ENCODE measurements at regions not wholly inside any gene's neighbourhood (a gene's known extent, or its start where the extent isn't known, plus 50 kb on each side); places are given as distances from the start of the nearest gene placed in this dataset.

- DNase-seq (ENCODE audit: low read depth in 4 of 4, low spot score in 2 of 4): no peak
Measured at GRCh38 chr6:92752114-92752513, 667.2 kb downstream of the EPHA7 start.

DNA sequence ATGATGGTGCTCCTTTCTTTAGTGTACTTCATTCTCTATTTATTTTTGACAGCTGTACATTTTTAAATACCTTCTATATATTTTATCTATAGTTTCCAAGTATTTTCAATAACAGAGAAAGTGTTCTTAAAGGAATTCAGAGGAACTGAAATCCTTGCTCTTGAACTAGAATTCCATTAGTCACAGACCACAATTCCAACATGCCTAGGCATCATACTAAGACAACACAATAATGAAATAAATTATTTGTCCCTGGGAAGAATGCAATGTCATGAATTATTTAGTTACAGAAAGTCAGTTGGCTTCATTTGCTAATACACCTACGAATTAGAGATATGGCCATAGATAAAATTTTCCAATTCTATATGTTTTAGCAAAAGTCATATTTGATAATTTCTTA lies 671.2 kb downstream of the EPHA7 start:
- DNase-seq (ENCODE audit: low read depth in 4 of 4, low spot score in 2 of 4): no peak

GRCh38 chr6:92737983-92738382 lies 681.4 kb downstream of the EPHA7 start:
- no peak for DNase-seq (ENCODE audit: low read depth in 4 of 4, low spot score in 2 of 4)

DNA sequence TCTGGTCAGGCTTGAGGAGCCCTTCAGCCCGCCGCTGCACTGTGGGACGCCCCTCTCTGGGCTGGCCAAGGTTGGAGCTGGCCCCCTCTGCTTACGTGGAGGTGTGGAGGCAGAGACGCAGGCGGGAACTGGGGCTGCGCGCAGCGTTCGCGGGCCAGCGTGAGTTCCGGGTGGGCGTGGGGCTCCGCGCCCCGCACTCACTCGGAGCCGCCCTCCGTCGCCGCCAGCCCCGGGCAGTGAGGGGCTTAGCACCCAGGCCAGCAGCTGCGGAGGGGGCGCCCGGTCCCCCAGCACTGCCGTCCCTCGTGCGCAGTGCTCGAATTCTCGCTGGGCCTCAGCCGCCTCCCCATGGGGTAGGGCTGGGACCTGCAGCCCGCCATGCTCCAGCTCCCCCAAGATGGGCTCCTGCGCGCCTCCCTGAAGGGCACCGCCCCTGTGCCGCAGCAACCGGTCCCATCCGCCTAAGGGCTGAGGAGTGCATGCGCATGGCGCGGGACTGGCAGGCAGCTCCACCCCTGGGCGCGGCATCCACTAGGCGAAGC lies 695.9 kb downstream of the EPHA7 start:
- DNase-seq (ENCODE audit: low read depth in 4 of 4, low spot score in 2 of 4): no peak

DNA sequence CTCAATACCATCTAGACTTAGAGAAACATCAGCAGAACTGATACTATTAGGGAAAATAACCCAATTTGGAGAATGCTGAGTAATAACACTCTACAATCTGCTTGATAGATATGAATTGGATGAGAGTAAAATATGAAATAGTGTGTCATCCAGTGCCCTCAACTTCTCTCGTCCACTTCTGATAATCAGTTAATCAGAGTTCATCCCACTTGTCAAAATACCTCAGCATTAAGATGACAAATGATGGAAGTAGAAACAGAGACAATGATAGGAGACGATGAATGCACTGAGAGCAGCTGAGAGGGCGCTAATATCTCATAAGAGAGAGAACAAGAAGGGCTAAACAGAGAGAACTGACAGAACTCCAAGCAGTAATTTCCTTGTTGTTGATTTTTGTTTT lies 699.6 kb downstream of the EPHA7 start:
- DNase-seq (ENCODE audit: low read depth in 4 of 4, low spot score in 2 of 4): no peak

DNA sequence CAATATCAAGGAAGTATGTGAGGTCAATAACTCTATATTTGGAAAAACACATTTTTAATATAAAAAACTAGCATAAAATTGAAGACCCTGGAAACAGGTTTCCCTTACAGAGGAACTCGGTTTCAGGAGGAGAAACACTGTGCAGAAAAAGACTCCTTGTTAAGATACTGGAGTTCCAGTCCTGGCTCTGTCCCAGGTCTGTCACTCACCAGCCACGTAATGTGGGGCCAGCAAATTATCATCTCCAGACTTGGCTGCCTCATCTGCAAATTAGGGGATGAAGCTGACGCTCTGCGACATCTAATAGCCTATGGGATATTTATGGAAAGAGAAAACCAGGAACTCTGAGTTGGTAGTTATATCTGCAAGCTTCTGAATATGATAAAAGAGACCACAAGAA lies 702.7 kb downstream of the EPHA7 start:
- no peak for DNase-seq (ENCODE audit: low read depth in 4 of 4, low spot score in 2 of 4)

DNA sequence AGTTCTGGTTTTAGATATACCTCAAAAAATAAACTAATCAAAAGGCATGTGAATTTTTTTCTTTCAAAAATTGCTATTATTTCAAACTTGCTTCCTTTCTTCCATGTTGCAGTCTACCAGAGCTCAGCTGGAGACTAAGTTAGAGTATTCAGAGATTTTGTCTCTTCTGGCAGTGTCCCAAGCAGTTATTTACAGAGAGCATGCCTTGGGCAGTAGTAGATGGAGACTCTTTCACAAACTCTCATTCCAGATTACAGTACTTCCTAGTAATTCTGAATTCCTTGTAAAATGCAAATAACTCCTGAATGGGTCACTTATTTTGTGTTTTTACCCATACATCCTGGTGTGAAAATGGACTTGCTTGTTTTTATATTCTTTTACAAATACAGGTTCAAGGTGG lies 703.4 kb downstream of the EPHA7 start:
- DNase-seq (ENCODE audit: low read depth in 4 of 4, low spot score in 2 of 4): peak in 1 of 4 donors; percentile 1

GRCh38 chr6:92714346-92714745 lies 705.0 kb downstream of the EPHA7 start:
- DNase-seq (ENCODE audit: low read depth in 4 of 4, low spot score in 2 of 4): no peak

GRCh38 chr6:92710048-92710447 lies 709.3 kb downstream of the EPHA7 start:
- no peak for DNase-seq (ENCODE audit: low read depth in 4 of 4, low spot score in 2 of 4)

DNA sequence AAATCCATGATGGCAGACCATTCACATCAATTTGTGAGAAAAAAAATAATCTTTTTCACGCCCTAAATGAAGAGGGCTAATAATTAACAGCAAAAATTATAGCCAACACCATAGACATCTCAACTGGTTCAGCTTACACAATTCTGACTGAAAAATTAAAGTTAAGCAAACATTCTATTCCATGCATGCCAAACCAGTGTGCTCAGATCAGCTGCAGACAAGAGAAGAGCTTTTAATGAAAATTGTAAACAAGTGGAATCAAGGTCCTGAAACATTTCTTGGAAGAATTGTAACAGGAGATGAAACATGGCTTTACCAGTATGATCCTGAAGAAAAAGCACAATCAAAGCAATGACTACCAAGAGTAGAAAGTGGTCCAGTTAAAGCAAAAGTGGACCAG lies 710.4 kb downstream of the EPHA7 start:
- no peak for DNase-seq (ENCODE audit: low read depth in 4 of 4, low spot score in 2 of 4)

GRCh38 chr6:92708270-92708669 lies 711.1 kb downstream of the EPHA7 start:
- DNase-seq (ENCODE audit: low read depth in 4 of 4, low spot score in 2 of 4): no peak

DNA sequence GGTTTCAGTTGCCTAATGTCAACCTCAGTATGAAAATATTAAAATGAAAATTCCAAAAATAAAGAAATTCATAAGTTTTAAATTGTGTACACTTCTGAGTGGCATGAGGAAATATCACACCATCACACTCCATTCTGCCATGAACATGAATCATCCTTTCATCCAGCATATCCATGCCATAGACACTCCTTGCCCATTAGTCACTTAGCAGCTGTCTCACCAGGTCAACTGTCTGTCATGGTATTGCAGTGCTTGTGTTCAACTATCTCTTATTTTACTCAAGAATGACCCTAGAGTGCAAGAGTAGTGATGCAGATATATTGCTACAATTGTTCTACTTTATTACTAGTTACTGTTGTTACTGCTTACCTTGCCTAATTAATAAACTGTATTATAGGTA lies 712.4 kb downstream of the EPHA7 start:
- no peak for DNase-seq (ENCODE audit: low read depth in 4 of 4, low spot score in 2 of 4)

- DNase-seq (ENCODE audit: low read depth in 4 of 4, low spot score in 2 of 4): no peak
Measured at GRCh38 chr6:92701425-92702096, 717.8 kb downstream of the EPHA7 start.

- DNase-seq (ENCODE audit: low read depth in 4 of 4, low spot score in 2 of 4): no peak
Measured at GRCh38 chr6:92700411-92700810, 718.9 kb downstream of the EPHA7 start.

GRCh38 chr6:92690997-92691599 lies 728.3 kb downstream of the EPHA7 start:
- DNase-seq (ENCODE audit: low read depth in 4 of 4, low spot score in 2 of 4): no peak

GRCh38 chr6:92688342-92688741 lies 731.0 kb downstream of the EPHA7 start:
- DNase-seq (ENCODE audit: low read depth in 4 of 4, low spot score in 2 of 4): no peak

GRCh38 chr6:92687278-92687677 lies 732.1 kb downstream of the EPHA7 start:
- DNase-seq (ENCODE audit: low read depth in 4 of 4, low spot score in 2 of 4): no peak

DNA sequence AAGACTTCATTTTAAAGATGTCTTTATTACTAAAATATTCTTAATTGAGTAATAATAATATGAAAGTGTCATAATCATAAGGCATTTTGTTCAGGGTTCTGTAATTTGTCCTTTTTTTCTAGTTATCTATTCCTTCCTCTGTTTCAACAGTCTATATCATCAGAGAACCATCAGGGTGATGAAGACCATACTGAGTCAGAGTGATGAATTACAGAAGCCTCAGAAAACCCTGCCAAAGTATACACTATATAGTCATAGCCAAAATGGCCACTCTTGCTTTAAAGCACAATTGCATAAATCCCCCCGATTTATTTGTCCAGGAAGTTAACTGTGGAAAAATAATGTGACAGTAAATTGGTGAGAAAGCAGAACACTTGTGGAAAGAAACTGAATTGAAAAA lies 735.0 kb downstream of the EPHA7 start:
- DNase-seq (ENCODE audit: low read depth in 4 of 4, low spot score in 2 of 4): no peak

DNA sequence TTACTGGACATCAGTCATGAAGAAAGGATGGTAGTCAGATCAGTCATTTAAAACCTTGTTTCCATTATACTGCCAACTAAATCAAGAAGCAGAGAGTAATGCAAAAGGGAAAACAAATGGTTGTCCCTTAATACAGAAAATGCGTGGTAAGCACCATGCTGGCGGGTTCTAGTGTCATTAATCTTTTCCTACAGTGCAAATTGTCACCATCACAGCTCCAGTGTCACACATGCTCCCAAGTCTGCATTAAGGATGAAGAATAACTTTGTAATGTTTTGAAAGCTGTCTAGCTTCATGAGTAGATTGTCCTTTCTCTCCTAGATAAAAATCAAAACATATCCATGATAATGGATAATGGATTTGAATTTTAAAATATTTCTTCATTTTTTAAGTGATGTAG lies 735.6 kb downstream of the EPHA7 start:
- no peak for DNase-seq (ENCODE audit: low read depth in 4 of 4, low spot score in 2 of 4)

GRCh38 chr6:92682516-92683398 lies 736.6 kb downstream of the EPHA7 start:
- no peak for DNase-seq (ENCODE audit: low read depth in 4 of 4, low spot score in 2 of 4)

DNA sequence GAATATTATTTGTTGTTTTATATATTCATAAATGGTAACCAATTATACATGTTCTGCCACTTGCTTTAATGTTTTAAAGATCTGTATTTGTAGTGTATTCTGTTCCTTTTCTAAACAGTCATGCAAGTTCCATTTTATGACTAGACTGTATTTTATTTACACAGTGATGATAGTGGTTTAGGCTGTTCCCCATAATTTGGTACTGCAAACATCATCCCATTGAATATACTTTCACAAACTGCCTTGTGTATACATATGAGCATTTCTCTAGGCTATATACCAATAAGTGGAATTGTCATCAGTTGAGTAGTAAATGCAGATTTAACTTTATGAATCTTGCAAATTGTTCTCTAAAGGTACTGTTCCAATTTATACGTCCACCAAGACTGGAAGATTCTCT lies 738.0 kb downstream of the EPHA7 start:
- no peak for DNase-seq (ENCODE audit: low read depth in 4 of 4, low spot score in 2 of 4)
